SK-N-DZ (cell line): ENCODE measurements at regions not wholly inside any gene's neighbourhood (a gene's known extent, or its start where the extent isn't known, plus 50 kb on each side); places are given as distances from the start of the nearest gene placed in this dataset.

Experiments
- DNase-seq: peaks from one replicate; pipeline ENCODE4 v3.0.0-alpha.2; 2015; ENCODE audit warnings: low spot score

GRCh38 chr15:26376243-26376642, 396.6 kb downstream of the GABRB3 start:
- no peak for DNase-seq

DNA sequence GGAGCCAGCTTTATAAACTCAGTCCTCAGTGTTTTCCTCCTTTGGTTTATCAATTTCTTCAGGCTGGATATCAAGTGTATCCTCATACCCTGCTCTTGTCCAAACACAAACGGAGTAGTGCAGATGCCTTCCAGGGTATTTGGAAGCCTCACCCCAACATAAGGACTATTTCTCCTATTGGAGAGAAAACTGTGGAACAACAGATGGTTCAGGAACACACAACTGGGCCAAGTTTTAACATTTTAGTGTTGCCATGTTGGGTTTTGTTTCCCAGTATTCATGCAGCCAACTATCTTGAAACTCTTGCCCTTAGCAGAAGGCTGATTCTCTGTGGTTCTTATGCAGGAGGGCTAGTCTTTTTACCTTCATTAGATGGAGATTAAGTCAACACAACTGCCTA, 398.1 kb downstream of the GABRB3 start:
- DNase-seq: no peak

DNA sequence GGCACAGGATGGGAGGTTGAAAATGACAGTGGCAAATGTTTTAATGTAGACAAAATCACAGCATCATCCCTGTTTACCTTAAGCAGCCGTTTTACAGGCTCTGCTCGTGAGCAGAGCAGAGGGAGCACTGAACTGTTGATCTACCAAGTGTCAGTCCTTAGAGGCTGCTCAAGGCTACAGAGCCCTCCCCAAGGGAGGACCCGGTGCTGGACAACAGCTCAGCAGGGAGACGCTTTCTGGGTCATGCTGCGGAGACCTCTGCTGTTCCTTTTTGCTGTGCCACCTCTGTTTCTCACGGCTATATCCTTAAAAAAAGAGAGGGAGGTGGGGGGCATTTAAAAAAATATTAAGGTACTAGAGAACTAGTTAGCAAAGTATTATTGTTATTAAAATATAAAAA, 400.2 kb downstream of the GABRB3 start:
- no peak for DNase-seq

DNA sequence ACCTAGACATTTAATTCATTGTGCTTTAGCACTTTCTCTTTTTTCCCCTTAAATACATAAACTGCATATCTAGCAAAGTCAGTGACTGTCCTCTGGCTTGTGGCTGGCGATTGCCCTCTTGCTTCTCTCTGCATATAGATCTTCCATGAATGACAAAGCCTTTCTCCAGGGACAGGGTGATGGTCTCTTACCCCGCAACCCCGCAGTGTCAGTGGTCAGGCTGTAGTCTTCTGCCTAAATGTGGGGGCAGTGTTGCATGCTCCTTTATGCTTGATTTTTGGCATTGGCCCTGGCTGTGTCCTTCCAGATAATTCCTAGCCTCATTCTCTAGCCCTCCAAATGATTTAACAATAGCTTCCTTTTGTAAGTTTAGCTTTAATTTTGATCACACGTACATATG, 407.8 kb downstream of the GABRB3 start:
- no peak for DNase-seq

DNA sequence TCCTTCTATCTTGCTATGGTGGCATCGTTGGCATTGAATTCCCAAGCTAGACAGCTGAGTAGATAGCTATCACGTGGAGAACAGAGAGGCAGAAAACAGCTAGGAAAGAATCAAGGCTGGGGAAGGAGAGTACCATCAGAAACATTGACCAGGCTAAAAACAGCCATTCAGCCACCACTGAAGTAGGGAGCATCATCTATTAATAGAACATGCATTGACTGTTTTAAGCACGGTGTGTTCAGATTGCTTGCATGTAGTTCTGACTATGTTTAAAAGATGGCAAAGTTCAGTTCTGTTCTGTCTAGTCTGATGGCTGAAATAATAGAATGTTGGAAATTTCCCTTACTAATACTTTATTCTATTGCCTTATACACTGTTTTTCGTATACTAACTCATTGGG, 413.0 kb downstream of the GABRB3 start:
- no peak for DNase-seq

- DNase-seq: no peak
Observed at GRCh38 chr15:26358708-26359107, 414.2 kb downstream of the GABRB3 start.

DNA sequence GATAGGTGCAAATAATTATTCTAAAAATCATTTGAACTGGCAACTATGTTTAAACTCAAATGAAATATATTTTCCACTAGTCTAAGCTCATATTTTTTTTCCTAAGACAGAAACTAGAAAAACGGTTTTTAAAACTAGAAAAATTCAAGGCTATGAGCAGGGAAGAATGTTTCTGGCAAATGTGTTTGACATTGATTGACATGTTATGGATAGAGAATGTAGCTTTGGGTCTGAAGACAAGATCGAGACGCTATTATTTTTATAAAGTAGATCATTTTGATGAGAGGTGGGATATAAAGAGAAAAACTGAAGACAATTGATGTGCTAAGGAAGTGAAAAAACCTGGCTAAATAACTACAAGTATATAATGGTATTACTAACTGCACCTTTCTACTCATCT, 415.2 kb downstream of the GABRB3 start:
- DNase-seq: no peak

DNA sequence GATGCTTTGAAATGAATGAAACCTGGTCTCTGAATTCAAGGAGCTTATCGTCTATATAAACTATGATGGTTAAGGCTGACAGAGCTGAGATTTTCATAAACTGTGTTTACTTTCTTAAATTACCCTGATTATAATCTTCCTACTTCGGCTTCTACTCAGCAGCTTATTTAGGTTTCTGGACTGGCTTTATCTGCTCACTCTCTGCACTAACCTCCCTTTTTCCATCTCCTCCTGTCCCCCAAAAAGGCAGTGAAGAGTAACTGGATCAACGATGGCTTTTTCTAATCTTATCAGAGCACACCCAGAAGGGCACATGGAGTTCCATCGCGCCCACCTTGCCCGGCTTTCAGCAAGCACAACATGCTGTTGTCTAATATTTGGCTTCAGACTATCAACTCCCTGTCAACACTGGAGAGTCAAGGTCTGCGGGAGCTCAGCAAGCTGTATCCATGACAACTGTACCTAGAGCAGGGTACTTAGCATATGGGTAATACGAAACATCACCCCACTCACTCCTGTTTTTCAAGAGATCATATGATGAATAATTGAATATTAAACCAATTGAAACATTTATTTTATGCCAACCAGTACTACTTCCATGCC, 417.3 kb downstream of the GABRB3 start:
- DNase-seq: no peak

GRCh38 chr15:26352909-26353308, 420.0 kb downstream of the GABRB3 start:
- DNase-seq: no peak

GRCh38 chr15:26352406-26352805, 420.5 kb downstream of the GABRB3 start:
- no peak for DNase-seq

GRCh38 chr15:26325495-26325894, 447.4 kb downstream of the GABRB3 start:
- DNase-seq: no peak

- DNase-seq: no peak
Observed at GRCh38 chr15:26323566-26323965, 449.3 kb downstream of the GABRB3 start.

- DNase-seq: no peak
Observed at GRCh38 chr15:26318689-26319088, 454.2 kb downstream of the GABRB3 start.

DNA sequence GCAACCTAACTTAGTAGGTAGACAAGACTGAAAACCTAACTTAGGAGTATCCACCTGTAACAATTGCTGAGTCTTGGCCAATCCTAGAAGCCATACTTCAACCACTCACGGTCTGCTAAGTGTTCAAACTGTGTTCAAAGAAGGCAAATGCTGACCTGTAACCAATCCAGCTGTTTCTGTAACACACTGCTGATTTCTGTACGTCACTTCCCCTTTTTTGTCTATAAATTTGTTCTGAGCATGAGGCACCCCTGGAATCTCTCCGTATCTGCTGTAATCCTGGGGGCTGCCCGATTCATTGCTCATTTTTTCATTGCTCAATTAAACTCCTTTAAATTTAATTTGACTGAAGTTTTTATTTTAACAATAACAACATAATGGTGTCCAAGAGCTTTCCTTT, 451.4 kb upstream of the ATP10A start:
- DNase-seq: no peak

DNA sequence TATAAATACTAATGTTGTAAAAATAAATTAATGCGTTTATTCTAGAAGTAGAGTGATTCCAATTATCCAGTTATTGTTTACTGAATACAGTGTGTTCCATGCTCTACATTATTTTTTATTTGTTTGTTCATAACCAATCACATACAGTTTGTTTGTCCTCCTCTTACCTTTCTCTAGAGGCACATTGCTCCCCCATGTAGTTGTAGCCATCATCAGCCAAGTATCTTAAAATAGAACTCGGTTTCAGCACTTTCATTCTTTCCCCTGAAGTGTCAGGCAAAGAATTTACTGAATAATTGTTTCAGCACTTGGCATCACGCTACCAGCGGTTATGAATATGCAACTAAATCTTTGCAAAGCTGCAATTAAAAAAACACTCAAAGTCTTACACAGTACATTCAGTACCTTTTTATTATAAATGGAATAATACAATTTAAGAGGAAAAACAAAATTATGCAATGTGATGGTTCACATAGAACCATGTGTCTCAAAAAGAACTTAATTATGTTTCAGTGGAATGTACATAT, 448.6 kb upstream of the ATP10A start:
- DNase-seq: no peak

DNA sequence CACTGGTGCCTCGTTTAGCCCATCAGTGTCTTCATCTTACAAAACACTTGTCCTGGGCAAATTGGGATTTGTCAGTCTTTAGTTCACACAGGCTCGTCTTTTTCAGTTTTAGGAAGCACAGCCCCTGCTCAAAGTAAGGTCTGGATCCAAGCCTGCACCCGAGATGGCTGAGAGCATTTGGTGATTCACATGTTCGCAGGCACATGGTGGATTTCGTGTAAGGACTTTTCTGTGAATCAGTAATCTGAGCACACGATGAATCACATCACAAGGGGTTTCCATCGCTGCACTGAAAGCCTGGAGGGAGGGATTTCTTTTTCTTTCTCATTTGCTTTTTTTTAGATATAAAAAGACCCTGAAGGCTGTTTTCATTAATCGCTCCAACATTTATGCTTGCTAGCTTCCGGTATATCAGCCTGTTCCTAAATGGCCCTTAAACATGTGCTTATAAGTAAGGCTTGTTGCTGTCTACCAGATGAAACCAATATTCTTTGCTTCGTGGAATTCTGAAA, 435.6 kb upstream of the ATP10A start:
- DNase-seq: no peak

GRCh38 chr15:26298010-26298658, 435.0 kb upstream of the ATP10A start:
- no peak for DNase-seq

- DNase-seq: no peak
Observed at GRCh38 chr15:26295336-26296085, 432.4 kb upstream of the ATP10A start.

- DNase-seq: no peak
Observed at GRCh38 chr15:26294059-26294689, 431.0 kb upstream of the ATP10A start.

- no peak for DNase-seq
Observed at GRCh38 chr15:26287381-26287780, 424.3 kb upstream of the ATP10A start.

- DNase-seq: no peak
Observed at GRCh38 chr15:26280281-26280680, 417.2 kb upstream of the ATP10A start.

- DNase-seq: no peak
Observed at GRCh38 chr15:26261966-26262365, 398.8 kb upstream of the ATP10A start.
